CD4-positive, alpha-beta T cell treated with Interleukin-6 at 100 ng/mL for 8 hours (primary cell): ENCODE measurements at regions not wholly inside any gene's neighbourhood (a gene's known extent, or its start where the extent isn't known, plus 50 kb on each side); places are given as distances from the start of the nearest gene placed in this dataset.

Experiments
- DNase-seq: peaks from one replicate; pipeline ENCODE4 v3.0.0-alpha.2; 2020; ENCODE audit warnings: mixed read lengths, low spot score

DNA sequence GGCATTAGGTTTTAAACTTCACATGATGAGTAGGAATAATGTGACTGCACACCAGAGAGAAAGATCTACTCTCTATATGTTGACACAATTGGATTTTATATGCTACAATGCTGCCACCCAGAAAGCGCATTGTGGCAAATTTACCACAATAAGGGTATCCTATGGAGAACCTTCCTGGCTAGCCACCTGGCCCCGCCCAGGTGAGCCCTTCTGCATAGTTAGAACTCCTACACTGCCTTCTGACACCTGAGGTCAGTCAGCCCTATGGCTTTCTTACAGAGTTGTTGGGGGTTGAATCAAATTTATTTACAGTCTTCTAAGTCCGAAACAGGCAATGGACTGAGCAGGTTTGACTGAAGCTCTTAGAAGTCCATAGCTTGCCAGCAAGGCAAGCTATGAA, 153.8 kb upstream of the S100G start:
- DNase-seq = no peak

GRCh38 chrX:16511796-16512776, 137.9 kb upstream of the S100G start:
- no peak for DNase-seq

DNA sequence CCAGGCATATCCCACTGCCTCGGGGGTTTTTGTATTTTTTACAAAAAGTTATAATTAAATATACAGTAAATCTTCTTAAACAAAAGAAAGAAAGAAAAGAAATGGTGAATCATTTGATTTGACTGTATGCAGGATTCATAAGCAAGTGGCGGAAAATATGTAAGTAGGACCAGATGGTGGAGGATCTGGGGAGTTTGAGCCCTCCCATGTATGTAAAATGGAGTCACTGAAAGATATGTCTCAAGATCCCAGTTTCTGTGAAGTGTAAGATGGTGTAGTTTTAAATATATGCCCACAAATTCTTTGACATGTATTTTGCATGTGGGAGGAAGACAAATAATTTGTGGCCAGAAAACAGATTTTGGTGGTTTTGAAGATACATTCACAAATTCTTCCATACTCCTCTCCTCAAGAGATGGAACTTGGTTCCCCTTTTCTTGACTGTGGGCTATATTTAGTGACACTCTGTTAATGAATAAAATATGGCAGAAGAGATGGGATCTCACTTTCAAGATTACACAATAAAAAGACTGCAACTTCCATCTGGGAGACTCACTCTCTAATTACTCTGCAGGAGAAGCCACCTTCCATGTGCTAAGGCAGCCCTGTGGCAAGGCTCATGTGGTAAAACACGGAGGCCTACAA, 133.6 kb upstream of the S100G start:
- no peak for DNase-seq

DNA sequence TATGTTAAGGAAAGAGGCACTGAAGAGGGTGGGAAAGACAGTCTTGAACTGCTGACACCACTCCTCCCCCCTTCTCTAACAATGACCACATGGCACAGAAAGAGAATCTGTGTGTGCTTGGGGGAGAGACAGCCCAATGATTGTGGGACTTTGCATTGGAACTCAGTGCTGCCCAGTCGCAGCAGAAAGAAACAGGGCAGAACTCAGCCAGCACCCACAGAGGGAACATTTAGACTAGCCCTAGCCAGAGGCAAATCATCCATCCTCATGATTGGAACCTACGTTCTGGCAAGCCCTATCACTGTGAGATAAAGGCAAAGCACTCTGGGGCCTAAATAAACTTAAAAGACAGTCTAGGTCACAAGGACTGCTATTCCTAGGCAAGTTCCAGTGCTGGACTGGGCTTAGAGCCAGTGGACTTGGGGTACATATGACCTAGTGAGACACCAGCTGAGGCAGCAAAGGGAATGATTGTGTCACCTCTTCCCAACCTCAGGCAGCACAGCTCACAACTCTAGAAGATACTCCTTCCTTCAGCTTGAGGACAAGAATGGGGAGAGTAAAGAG, 132.8 kb upstream of the S100G start:
- DNase-seq = no peak

DNA sequence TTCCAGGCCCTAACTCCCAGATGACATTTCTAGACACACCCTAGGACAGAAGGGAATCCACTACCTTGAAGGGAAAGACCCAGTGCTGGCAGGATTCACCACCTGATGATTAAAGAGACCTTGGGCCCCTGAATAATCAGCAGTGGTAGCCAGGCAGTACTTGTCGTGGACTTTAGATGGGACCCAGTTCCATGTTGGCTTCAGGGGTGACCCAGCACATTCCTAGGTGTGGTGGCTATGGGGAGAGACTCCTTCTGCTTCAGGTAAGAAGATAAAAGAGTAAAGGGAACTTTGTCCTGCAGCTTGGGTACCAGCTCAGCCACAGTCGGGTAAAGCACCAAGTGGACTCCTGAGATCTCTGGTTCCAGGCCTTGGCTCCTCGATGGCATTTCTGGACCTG, 131.8 kb upstream of the S100G start:
- no peak for DNase-seq

GRCh38 chrX:16524316-16524715, 125.6 kb upstream of the S100G start:
- no peak for DNase-seq

DNA sequence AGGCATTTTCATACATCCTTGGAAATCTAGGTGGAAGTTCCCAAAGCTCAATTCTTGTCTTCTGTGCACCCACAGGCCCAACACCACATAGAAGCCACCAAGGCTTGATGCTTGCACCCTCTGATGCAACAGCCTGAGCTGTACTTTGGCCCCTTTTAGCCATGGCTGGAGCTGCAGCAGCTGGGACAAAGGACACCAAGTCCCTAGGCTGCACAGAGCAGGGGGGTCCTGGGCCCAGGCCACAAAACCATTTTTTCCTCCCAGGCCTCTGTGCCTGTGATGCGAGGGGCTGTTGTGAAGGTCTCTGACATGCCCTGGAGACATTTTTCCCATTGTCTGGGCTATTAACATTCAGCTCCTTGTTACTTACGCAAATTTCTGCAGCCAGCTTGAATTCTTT, 124.0 kb upstream of the S100G start:
- no peak for DNase-seq

DNA sequence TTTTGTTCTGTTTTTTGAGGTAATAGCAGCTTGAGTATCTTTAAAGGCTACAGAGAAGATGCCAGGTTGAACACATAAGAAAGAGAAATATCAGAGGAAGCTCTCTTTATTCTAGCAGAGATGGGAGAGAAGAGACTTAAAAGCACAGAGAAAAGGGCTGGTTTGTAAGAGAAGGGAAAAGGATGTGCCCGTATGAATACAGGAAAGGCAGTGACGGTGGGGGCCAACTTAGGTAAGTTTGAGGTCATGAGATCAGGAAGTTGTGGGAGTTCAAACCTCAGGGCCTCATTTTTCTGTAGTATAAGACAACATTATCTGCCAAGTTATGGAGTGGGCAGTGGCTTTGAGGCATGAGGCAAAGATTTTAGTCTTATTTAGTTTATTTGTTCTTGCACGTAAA, 121.3 kb upstream of the S100G start:
- DNase-seq = peak; percentile 58
